ENCODE measurements at regions not wholly inside any gene's neighbourhood (a gene's known extent, or its start where the extent isn't known, plus 50 kb on each side); places are given as distances from the start of the nearest gene placed in this dataset.
"Not testable (repeated sequence)": the region's sequence is repeated elsewhere in the genome, so short reads cannot be mapped to it uniquely, and the experiment has no call there.

DNA sequence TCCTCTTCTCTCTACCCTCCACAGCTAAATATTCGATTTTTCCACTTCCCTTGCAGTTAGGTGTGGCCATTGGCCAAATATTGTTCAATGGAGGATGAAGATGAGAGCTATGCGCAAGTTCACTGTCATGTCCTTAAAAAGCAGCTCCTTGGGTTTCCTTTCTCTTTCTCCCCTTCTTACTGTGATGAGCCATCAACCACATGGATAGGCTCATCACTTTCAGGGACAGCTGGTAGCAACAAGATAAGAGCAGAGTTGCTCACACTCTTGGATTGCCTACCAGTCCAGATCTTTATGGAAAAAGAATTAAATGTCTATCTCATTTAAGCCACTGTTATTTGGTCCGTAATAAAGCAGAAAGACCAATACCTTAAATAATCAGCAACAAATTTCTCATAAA, 377.0 kb downstream of the DDX10 start:
- no peak for DNase-seq (ENCODE audit: low read depth in 3 of 3, low spot score in 2 of 3)

DNA sequence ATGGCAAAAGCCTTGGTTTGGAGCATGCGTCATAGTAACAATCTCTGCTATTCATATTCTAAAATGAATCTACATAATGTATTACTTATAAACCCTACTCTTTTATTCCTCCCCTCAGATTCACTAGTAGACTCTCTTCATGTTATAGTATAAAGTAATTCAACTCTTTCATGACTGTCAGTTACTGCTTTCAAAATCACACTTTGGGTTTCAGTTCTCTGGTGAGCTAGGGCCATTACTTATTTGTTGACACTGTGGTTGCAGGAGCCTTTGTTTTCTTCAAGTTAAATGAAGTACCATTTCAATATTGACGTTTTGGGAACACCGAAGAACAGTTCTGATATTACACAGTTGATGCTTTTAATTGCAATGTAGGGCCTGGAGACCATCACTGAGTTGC, 378.4 kb downstream of the DDX10 start:
- no peak for DNase-seq (ENCODE audit: low read depth in 3 of 3, low spot score in 2 of 3)

DNA sequence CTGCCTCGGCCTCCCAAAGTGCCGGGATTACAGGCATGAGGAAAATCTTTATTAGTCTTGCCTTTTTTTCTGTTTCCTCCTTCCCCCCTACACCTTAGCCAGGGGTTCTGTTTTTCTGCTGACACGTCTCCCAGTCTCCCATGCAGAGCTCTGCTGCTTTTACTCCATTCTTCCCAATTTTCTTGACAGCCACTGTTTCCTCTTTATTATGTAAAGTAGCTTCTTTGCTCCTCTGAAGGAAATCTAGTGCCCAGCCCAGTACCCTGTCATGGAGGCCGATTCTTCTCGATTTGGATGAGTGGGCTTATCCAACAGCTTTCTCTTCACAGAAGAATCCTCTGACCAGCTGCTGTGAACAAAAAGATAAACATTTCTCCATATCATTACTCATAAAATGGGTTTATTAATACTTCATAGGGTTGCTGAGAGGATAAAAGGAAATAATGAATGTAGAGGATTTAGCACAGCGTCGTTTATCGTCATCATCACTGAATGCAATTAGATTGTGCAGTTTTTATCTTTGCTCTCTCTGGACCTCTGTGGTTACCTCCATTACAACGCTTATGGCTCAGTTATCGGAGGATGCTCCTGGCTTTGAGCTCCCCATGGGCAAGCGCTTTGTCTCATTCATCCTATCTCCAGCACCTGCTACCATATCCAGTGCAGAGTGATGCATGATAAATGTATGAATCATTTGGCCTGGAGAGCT, 375.6 kb upstream of the C11orf87 start:
- DNase-seq (ENCODE audit: low read depth in 3 of 3, low spot score in 2 of 3) = no peak

DNA sequence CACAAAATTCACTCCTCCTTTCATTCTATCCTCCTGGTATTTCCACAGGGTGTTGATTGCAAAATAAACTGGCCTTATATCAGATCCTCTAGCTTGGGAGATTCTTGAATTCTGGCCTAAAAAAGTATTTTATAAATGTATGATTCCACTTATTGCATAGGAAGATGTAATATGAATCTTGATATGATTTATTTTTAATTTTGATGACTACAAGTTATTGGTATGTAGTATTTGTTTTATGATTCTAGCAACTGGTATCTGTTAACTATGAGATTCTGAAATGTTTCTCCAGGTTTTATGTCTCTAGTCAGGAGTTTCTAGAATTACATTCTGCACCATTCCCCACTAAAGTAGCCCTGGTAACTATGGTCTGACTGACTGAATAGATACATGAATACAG, 373.9 kb upstream of the C11orf87 start:
- DNase-seq (ENCODE audit: low read depth in 3 of 3, low spot score in 2 of 3) = no peak

DNA sequence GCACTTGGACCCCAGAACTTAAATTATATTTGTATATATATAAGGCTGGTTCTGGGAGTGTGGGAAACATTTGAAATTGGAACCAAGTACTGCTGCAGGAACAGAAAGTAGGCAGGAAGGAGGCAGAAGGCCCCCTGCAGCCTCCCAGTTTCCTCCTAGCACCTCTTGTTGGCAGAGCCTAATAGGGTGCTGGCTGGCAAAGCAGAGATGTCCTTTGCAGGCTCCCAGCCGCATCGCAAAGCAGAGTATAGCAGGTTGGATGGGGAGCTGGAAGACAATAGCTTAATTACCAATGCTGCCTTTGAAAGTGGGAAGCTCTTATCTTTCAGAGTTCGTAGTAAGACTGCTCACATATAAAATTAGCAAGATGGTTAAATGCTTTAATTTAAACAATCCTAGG, 370.8 kb upstream of the C11orf87 start:
- no peak for DNase-seq (ENCODE audit: low read depth in 3 of 3, low spot score in 2 of 3)

DNA sequence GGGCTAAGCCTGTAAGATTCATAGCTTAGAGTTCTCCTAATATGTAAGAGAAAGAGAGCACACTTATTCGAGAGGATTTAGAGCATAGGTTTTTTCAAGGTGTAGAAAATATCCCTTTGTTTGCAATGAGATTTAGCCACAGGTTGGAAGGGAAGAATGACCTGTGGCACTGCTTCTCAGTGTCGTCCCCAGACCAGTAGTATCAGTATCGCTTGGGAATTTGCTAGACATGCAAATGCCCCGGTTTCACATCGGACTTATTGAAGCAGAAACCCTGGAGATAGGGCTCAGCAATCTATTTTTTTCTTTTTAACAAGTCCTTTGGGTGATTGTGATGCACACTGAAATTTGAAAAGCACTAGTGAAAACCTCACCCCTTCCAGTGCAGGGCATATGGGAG, 362.6 kb upstream of the C11orf87 start:
- DNase-seq (ENCODE audit: low read depth in 3 of 3, low spot score in 2 of 3) = no peak

DNA sequence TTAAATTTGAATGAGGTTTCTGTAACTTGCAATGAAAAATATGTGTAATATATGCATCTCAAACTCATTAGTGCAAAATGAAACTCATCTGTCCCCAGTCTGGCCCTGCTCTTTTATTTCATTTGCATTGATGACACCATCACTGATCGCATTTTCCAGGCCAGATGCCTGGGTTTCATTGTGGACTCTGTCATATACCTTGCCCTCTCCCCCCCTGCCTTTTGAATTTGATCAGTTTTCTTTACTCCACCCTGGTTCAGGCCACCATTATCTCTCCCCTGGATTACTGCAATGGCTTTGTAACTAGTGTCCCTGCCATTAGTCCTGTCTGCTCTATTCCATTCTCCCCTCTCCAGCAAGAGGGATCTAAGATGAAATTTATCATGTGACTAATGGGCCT, 360.6 kb upstream of the C11orf87 start:
- DNase-seq (ENCODE audit: low read depth in 3 of 3, low spot score in 2 of 3) = no peak

DNA sequence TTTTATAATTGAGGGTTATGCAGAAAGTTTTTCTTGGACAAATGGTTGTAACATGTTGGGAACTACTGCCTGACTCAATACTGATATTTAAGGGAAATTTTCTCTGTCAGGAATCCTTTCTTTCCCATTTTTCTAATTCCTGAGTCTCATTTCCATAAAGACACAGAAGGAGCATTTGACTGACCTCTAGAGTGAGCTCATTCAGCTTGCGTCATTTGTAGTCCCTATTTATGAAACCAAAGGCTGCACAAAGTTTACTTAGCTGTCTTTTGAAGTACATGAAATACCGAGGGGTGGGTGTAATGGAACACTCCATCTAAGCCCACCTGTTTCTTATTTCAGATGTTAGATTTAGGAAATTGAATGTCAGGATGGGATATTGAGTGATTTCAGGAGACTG, 359.5 kb upstream of the C11orf87 start:
- DNase-seq (ENCODE audit: low read depth in 3 of 3, low spot score in 2 of 3) = no peak

DNA sequence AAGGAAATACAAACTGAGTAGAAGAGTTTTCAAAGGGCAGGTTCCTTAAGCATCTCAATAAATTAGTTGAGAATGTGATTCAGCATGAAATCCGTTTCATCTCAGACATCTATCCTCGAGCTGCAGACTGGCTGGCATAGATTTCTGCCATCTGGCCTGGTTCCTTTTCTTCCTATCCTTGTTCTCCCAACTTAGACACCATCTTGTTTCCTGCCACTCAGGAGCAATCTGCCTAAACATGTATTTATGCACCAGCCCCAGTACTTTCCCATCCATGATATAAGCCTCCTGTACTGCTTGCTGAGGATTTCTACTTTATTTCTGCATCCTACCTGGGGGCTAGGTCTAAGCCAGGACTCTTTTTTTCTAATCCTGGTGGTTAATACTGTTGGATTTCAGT, 359.1 kb upstream of the C11orf87 start:
- DNase-seq (ENCODE audit: low read depth in 3 of 3, low spot score in 2 of 3) = no peak

DNA sequence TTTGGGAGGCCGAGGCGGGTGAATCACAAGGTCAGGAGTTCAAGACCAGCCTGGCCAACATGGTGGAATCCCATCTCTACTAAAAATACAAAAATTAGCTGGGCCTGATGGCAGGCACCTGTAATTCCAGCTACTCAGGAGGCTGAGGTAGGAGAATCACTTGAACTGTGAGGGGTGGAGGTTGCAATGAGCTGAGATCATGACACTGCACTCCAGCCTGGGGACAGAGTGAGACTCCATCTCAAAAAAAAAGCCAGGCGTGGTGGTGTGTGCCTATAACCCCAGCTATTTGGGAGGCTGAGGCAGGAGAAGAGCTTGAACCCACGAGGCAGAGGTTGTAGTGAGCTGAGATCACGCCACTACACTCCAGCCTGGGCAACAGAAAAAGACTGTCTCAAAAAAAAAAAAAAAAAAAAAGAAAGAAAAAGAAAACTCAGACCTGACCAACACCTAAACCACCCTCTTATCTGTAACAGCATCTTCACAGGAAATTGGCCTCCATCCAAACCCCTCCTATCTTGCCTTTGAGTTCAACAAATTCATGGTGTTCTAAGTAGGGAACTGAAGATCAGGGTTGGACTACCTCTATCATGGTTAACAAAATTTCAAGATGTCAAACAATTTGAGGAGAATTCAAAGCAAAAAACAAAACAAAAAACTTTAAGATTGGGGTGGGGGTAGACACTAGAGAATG, 357.2 kb upstream of the C11orf87 start:
- DNase-seq (ENCODE audit: low read depth in 3 of 3, low spot score in 2 of 3) = not testable (repeated sequence)

DNA sequence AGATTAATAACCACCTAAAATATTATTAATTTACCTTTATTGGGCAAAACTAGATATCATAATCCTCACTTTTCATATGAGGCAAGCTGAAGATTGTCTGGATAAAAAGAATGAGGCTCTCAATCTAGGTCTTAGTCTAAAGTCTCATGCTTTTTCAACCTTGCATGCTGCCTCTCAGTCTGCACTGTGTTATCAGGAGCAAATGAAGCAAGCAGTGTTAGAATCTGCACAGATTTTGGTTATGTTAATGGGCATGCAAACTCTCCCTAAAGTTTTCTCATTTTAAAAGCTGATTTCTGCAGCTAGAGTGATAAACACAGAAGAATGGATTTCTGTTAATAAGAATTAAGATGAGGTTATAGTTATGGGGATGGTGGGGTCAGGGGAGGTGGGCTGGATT, 350.7 kb upstream of the C11orf87 start:
- no peak for DNase-seq (ENCODE audit: low read depth in 3 of 3, low spot score in 2 of 3)

DNA sequence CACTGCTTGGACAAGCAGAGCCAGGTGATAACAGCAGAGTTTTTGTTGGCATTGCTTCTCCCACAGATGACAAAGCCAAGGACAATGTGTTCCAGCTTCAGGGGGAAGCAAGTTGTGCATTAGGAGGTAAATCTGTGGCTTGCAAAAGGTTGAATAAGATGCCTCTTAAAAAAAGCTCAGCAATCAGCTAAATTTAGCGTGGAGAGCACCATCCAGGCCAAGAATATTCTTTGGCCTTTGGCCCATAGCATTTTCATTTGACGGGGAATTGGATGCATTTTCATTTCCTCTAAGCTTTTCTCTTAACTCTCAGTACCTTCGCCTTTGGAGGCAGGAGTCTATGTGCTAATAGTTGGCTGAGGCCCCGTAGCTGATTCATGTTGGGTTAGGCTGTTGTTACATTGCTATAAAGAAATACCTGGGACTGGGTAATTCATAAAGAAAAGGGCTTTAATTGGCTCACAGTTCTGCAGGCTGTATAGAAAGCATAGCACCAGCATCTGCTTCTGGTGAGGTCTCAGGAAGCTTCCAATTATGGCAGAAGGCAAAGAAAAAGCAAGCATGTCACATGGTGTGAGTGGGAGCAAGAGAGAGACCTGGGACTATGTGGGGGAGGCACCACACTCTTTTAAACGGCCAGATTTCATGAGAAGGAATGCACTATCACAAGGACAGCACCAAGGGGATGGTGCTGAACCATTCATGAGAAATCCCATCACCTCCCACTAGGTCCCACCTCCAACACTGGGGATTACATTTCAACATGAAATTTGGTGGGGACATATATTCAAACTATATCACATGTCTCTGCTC, 350.1 kb upstream of the C11orf87 start:
- DNase-seq (ENCODE audit: low read depth in 3 of 3, low spot score in 2 of 3) = no peak

DNA sequence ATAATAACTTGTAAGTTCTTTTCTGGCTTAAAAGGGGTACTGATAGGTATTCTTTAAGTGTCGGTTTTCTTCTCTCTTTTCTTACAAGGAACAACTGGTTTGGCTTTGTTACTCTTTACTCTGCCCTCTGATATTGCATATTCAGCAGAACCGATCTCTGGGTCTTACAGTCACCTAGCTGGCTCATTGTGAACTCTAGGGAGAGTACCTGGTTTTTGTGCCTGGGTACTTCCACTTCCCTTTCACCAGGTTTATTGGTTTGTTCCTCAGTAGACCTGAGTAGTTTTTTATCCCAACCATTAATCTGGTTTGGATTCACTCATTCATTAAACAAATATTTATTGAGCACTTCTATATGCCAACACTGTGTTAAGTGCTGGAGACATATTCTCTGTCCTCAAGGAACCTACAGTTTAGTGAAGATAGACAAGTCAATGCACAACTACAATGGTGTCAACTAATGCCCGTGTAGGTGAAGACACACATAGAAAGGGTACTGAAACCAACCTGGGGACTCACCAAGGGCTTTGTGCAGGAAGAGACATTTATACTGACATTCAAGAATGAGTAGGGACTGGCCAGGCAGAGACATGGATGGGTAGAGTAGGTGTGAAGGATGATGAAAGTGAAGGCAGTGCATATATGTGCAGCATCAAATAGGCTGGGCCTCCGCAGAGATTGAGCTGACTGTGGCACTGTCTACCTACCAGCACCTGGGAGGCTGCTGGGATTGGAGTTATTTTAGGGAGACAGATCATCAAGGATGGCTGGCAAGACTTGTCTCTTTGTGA, 348.8 kb upstream of the C11orf87 start:
- no peak for DNase-seq (ENCODE audit: low read depth in 3 of 3, low spot score in 2 of 3)

DNA sequence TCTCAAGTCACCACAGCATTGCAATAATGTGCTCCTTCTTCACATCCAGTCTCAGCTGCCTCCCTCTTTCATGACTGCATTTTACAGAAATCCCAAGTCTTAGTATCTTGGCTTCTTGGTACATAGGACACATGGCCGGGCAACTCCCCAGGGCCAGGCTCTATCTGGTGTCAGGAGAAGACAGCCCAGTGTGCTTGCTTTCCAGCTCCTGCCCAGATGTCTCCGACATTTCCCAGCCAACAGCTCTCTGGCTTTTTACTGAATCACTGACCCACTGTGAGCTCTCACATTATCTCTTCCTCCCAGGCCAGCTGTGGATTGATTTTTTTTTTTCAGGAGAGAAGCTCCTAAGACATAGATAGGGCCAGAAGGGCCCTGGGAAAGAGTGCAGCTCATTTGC, 346.0 kb upstream of the C11orf87 start:
- DNase-seq (ENCODE audit: low read depth in 3 of 3, low spot score in 2 of 3) = no peak

DNA sequence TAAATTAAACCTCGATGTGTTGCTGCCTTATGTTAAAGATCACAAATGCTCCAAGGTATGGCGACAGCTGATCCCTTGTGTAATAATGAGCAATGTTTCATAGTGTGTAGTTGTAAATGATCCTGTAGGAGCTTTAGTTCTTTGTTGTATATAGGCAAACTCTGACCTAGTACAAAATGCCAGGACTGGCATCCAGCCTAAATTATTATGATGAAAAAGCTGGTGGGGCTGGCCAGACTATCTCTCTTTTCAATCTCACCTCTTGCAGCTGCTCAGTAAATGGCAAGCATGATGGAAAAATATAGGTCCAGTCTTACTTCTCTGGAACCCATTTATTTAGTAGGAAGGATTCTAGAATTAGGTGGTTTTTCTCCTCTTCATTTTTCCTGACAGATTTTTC, 345.1 kb upstream of the C11orf87 start:
- no peak for DNase-seq (ENCODE audit: low read depth in 3 of 3, low spot score in 2 of 3)

DNA sequence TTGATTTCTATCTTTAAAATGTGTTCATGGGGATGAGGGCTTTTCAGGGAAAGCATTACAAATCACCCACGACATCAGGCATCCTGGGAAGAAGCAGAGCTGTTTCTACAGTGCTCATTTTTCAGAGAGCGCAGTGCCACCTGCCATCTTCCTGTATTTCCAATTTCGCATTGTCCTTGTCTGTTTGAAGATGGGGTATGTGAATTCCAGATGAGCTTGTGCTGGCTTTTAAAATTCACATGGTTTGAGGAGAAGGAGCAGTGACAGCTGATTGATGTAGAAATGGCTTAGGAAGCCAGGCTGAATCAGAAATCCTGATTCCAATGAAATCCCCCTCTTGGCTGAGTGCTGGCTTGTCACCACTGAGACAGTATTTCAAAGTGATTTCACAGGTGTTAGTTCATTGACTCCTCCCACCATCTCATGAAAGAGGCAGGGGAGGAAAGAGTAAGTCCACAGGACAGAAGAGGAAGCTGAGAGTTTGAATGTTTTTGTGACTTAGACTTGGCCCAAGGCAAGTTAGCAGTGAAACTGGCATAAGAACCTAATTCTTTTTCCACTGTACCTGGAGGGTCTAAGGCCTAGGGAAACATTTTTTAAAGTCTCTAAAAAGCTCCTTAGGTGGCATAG, 344.6 kb upstream of the C11orf87 start:
- no peak for DNase-seq (ENCODE audit: low read depth in 3 of 3, low spot score in 2 of 3)

DNA sequence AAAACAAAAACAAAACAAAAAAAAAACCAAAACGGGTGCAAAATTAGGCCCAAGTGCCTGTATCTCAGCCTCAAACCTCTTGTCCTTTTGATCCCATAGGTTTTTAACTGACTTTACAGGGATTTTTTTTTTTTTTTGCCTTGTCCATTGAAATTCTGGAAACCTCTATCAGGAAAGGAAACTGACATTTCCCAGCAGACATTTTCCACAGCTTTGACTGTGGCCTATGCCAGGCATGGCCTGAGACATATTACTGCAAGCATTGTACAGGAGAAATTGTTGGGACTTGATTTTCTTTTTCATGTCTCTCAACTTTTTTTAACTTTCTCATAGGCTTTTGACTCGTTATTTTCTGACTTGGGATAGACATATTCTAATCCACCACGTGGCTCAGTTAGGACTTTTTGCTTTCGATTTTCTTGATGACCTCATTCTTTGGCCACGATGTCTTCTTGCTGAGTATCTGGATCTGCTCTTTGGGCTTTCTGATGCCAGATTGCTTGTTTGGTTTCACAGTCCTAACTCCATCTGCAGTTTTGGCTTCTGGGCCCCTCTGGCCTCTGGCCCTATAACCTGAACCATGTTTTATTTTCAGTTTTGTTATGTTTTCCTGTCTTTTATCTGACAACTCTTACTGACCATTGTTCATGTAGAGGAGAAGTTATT, 336.1 kb upstream of the C11orf87 start:
- no peak for DNase-seq (ENCODE audit: low read depth in 3 of 3, low spot score in 2 of 3)

DNA sequence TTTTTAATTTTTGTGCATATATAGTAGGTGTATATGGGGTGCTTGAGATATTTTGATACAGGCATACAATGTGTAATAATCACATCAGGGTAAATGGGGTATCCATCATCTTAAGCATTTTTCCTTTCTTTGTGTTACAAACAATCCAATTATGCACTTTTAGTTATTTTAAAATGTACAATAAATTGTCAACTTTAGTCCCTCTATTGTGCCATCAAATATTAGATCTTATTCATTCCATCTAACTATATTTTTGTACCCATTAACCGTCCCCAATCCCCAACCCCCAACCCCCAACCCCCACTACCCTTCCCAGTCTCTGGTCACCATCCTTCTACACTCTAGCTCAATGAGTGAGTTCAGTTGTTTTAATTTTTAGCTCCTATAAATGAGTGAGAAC, 335.1 kb upstream of the C11orf87 start:
- no peak for DNase-seq (ENCODE audit: low read depth in 3 of 3, low spot score in 2 of 3)

DNA sequence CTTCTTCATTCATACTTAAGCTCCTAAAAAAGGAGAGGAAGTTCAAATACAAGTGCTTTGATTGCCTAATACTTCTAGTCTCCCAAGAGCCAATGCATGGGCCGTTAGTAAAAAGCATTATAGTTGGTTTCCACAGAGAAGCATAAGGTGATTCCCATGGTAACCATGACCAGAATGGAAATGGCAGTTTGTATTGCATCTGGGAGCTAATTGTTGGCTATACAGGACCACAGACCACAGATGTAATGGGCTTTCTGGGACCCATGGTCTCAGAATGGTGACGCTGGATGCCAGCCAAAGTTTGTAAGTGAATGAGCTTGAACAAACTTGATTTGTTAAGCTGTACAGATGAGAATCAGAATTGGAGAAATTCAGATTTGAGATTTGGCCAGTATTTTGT, 333.9 kb upstream of the C11orf87 start:
- DNase-seq (ENCODE audit: low read depth in 3 of 3, low spot score in 2 of 3) = no peak

DNA sequence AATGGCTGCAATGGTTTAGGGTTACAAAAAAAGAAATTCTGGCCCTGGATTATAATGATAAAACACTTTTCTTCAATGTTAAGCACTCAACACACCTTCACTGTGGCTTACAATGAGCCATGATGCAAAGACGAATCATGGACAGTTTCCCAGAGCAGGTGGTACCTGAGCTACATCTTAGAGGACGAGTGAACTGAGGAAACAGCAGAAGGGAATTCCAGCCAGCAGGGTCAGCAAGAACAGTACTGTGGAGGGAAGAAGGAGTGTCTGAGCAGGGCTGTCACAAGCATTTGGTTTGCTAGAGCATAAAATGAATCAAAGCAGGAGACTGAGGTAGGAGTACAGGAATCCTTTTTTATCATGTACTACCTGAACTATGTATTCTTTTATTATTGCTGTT, 332.8 kb upstream of the C11orf87 start:
- DNase-seq (ENCODE audit: low read depth in 3 of 3, low spot score in 2 of 3) = no peak
